OCI-LY3 (cell line): ENCODE measurements at regions not wholly inside any gene's neighbourhood (a gene's known extent, or its start where the extent isn't known, plus 50 kb on each side); places are given as distances from the start of the nearest gene placed in this dataset.

Experiments used
- H2AFZ ChIP-seq: fragments of 200-600, 300-600 bp; shearing (Covaris generic); 2 replicates; pipeline ENCODE4 v1.6.0; 2014; ENCODE audit warnings: antibody characterized with exemption, low read depth, low read length
- H3K27ac ChIP-seq: fragments of 200-600, 300-600 bp; sonication (generic); 2 replicates; pipeline ENCODE4 v1.5.1; 2014; ENCODE audit warnings: mild to moderate bottlenecking, low read length, moderate library complexity, mixed read lengths
- H3K27me3 ChIP-seq: fragments of 200-600, 300-600 bp; sonication (generic); 2 replicates; pipeline ENCODE4 v1.6.1; 2014; ENCODE audit warnings: low read depth, low read length, mixed read lengths
- H3K36me3 ChIP-seq: fragments of 200-600, 300-600 bp; sonication (generic); replicated peaks from 2 replicates; pipeline ENCODE3; 2014; ENCODE audit warnings: low read depth, low read length, mixed read lengths
- H3K4me1 ChIP-seq: fragments of 300-600, 200-600 bp; sonication (generic); 2 replicates; pipeline ENCODE4 v1.6.1; 2014; ENCODE audit warnings: low read length, mixed read lengths
- H3K4me2 ChIP-seq: fragments of 200-600, 300-600 bp; sonication (generic); 2 replicates; pipeline ENCODE4 v1.6.1; 2014; ENCODE audit warnings: low read length, mixed read lengths
- H3K4me3 ChIP-seq: fragments of 300-600, 200-600 bp; sonication (generic); 2 replicates; pipeline ENCODE4 v1.5.1; 2014; ENCODE audit warnings: antibody characterized with exemption, mild to moderate bottlenecking, low read length, moderate library complexity
- H3K79me2 ChIP-seq: fragments of 300-600, 200-600 bp; shearing (Covaris generic); 2 replicates; pipeline ENCODE4 v1.6.1; 2014; ENCODE audit warnings: mild to moderate bottlenecking, low read length, mixed read lengths
- H3K9ac ChIP-seq: fragments of 300-600, 200-600 bp; shearing (Covaris generic); 2 replicates; pipeline ENCODE4 v1.6.0; 2014; ENCODE audit warnings: mild to moderate bottlenecking, low read length, moderate library complexity
- H3K9me3 ChIP-seq: fragments of 200-600, 300-600 bp; shearing (Covaris generic); 2 replicates; pipeline ENCODE4 v1.6.1; 2014; ENCODE audit warnings: low read length, mixed read lengths; ENCODE audit not compliant: insufficient read depth
- H4K20me1 ChIP-seq: fragments of 200-600, 300-600 bp; sonication (generic); 2 replicates; pipeline ENCODE4 v1.6.1; 2016; ENCODE audit warnings: low read length, mixed read lengths; ENCODE audit not compliant: insufficient read depth
- CTCF ChIP-seq: fragments of 200-600, 300-600 bp; sonication (generic); IDR thresholded peaks from 2 replicates; pipeline ENCODE4 v1.5.1; 2014; ENCODE audit warnings: antibody characterized with exemption, low read length, low read depth
- EZH2phosphoT487 ChIP-seq: fragments of 200-600 bp; shearing (Covaris generic); IDR thresholded peaks from 2 replicates; pipeline ENCODE4 v1.6.1; 2018; ENCODE audit warnings: antibody characterized with exemption, mixed run types, low read depth

GRCh38 chr18:76546088-76546435 is 51.0 kb upstream of the ZNF516 start:
- Histone ChIP-seq H3K9ac (no peak overlapping the region), H3K79me2 (no peaks in the 10 kb centered on the region), H3K27ac (no peak overlapping the region), H3K27me3 (no peaks in the 10 kb centered on the region), H3K9me3 (0 out of 2 replicates have a peak, but pooled peaks cover 3% of the 10 kb centered on the region), H3K36me3 (no peaks in the 10 kb centered on the region), H3K4me1 (no peaks in the 10 kb centered on the region), H3K4me3 (no peak overlapping the region), H4K20me1 (no peaks in the 10 kb centered on the region), H2AFZ (no peak overlapping the region), H3K4me2 (no peak overlapping the region)
- TF ChIP-seq CTCF (no peak), EZH2phosphoT487 (no peak)

GRCh38 chr18:76545433-76546087 is 50.5 kb upstream of the ZNF516 start:
- no peak overlapping the region for H3K4me2 ChIP-seq
- no peak overlapping the region for H3K27ac ChIP-seq

GRCh38 chr18:76544511-76545345 is 49.7 kb upstream of the ZNF516 start:
- H2AFZ ChIP-seq, result no peak overlapping the region
- no peak overlapping the region for H3K9ac ChIP-seq
- H3K36me3 ChIP-seq, result no peaks in the 10 kb centered on the region
- no peaks in the 10 kb centered on the region for H3K27me3 ChIP-seq
- no peak overlapping the region for H3K4me2 ChIP-seq
- no peaks in the 10 kb centered on the region for H4K20me1 ChIP-seq
- no peaks in the 10 kb centered on the region for H3K79me2 ChIP-seq
- 0 out of 2 replicates have a peak, but pooled peaks cover 3% of the 10 kb centered on the region for H3K9me3 ChIP-seq
- H3K4me3 ChIP-seq, result no peak overlapping the region
- no peak for TF ChIP-seq EZH2phosphoT487
- no peak for TF ChIP-seq CTCF
- H3K27ac ChIP-seq, result no peak overlapping the region
- no peaks in the 10 kb centered on the region for H3K4me1 ChIP-seq

More at GRCh38 chr18:76545433-76546087, 50.5 kb upstream of the ZNF516 start:
- H3K9me3 ChIP-seq, result 0 out of 2 replicates have a peak, but pooled peaks cover 3% of the 10 kb centered on the region
- no peaks in the 10 kb centered on the region for H3K4me1 ChIP-seq
- TF ChIP-seq EZH2phosphoT487 (no peak), CTCF (no peak)
- no peak overlapping the region for H3K9ac ChIP-seq
- no peak overlapping the region for H3K4me3 ChIP-seq
- no peak overlapping the region for H2AFZ ChIP-seq
- H3K36me3 ChIP-seq, result no peaks in the 10 kb centered on the region
- H4K20me1 ChIP-seq, result no peaks in the 10 kb centered on the region
- H3K27me3 ChIP-seq, result no peaks in the 10 kb centered on the region
- no peaks in the 10 kb centered on the region for H3K79me2 ChIP-seq
